Epithelial cell of esophagus (primary cell): ENCODE measurements at regions not wholly inside any gene's neighbourhood (a gene's known extent, or its start where the extent isn't known, plus 50 kb on each side); places are given as distances from the start of the nearest gene placed in this dataset.

ENCODE experiments used
- DNase-seq: peaks from one replicate; pipeline ENCODE4 v3.0.0; 2010; ENCODE audit warnings: low read depth
- H3K4me3 ChIP-seq: 2 replicates; pipeline ENCODE4 v1.5.1; 2011; ENCODE audit warnings: mild to moderate bottlenecking, low read length, control low read depth
- TF ChIP-seq, protein P1 (sequence below): IDR thresholded peaks from 2 replicates; pipeline ENCODE4 v1.5.1; 2011; ENCODE audit warnings: low read depth, mild to moderate bottlenecking, low read length, control low read depth, inconsistent platforms; ENCODE audit not compliant: insufficient read depth; ENCODE audit errors: missing control alignments

DNA sequence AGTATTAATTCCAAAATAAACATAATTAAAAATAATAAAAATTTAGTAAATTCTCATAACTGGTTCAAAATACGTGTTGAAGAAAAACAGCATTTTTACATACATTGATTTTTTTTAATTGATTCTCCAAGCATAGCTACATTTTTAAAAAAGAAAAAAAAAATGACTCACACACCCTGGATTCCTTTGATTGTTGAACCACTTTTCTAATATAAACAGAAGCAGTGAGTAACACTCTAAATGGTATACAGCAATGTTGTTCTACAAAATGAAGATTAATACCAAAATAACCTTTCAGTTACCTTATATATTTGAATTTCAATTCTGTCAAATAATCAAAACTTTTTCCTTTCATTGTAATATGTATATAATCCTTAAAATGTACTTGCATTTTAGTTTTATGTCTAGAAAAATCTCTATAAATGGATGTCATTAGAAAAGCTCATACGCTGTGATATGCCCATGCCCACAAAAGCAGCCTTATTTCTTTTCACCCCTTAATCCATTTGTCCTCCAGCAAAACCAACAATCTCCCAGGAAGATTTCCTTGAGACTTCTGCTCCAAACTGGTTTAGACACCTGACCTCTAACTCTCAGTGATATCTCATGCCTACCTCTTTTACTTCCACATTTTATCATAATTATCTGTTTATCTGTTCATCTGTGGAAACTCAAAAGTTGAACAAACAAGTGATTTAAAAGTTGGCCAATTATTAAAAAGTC is 246.4 kb upstream of the NR5A2 start:
- H3K4me3 ChIP-seq = no peak overlapping the region
- peak; percentile 38 for DNase-seq
- TF ChIP-seq, protein P1, sequence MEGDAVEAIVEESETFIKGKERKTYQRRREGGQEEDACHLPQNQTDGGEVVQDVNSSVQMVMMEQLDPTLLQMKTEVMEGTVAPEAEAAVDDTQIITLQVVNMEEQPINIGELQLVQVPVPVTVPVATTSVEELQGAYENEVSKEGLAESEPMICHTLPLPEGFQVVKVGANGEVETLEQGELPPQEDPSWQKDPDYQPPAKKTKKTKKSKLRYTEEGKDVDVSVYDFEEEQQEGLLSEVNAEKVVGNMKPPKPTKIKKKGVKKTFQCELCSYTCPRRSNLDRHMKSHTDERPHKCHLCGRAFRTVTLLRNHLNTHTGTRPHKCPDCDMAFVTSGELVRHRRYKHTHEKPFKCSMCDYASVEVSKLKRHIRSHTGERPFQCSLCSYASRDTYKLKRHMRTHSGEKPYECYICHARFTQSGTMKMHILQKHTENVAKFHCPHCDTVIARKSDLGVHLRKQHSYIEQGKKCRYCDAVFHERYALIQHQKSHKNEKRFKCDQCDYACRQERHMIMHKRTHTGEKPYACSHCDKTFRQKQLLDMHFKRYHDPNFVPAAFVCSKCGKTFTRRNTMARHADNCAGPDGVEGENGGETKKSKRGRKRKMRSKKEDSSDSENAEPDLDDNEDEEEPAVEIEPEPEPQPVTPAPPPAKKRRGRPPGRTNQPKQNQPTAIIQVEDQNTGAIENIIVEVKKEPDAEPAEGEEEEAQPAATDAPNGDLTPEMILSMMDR = no peak

DNA sequence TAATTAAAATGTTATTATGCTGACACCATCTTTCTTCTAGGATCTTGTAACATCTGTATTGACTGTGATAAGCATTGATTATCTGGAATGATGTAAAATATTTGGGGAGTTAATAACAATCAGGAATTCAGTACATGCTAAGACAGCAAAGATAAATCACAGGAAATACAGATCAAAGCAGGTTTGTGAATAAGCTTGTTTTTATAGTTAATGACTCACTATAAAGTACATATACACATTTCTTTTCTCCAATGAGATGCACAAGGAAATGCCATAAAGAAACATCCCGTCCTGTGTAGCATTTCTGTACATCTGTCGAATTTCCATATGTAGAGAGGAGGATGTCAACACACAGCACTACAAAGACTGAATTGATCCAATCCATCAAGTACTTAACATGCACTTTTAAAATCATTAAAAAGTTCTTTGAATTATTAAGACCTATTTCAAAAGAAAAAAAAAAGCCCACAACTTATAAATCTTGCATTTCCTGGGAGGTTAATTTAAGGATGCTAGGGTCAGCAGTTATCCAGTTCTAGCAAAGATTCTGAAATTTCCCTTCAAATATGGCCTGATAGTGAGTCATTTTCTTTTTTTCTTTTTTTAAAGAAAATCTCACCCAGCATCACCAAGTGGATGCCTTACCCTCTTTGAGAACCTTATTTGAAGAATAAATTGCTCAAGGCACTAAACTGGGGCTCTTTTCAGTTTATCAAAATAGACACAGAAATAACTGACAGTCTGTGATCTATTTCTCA is 243.2 kb upstream of the NR5A2 start:
- H3K4me3 ChIP-seq = no peak overlapping the region
- TF ChIP-seq, protein P1 = no peak
- peak; percentile 67 for DNase-seq

DNA sequence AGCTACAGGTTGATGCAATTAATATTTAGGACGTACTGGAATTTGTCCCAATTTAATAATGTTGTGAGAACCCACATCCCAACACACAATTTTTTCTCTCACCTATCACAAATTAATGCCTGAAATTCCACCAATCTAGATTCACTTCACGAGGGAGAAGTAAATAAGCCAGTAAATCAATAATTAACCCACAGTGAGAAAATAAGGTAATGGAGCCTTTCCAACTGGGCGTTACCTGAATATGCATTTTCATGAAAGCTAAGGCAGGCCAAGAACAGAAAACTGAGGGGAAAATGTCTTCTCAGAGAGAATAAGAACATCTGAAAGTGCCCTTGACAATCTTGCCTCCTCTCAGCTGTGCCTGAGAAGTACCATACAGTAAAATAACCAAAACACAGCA is 240.8 kb upstream of the NR5A2 start:
- DNase-seq = no peak
- TF ChIP-seq, protein P1 = no peak
- H3K4me3 ChIP-seq = no peak overlapping the region

DNA sequence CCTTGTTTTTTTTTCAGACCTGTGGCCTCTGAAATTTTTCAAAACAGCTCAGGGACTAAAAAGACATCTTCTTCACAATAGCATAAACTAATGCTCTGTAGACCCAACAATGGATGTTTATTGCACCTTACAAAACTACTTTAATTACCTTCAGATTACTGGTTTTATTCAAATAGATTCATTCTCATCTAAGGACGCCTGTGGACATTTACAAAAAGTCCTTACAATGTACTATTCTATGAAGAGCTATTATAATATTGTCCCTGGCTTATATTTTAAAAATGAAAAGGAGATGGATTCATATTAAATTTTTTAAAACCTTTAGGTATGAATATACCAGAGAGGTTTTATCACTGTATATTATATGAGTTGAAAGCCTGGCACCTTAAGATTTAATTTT is 238.4 kb upstream of the NR5A2 start:
- DNase-seq = no peak
- no peak overlapping the region for H3K4me3 ChIP-seq
- TF ChIP-seq, protein P1 = no peak

DNA sequence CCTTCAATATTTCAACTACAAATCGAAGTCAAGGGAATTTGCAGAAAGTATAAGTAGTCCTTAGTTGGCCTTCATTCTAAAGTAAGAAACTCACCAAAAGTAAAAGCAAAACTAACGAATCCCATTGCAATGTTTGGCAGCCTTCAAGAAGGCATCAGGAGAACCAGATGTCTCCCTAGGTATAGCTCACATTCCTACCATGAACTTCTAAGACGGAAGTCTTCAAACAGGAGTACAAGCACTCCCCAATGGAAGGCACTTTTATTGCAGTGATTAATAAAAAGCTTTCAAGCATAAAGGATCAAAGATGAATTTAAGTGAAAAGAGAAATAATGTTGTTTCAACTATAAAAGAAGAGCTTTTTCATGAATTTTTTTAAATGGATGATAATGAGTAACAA is 236.0 kb upstream of the NR5A2 start:
- no peak overlapping the region for H3K4me3 ChIP-seq
- no peak for DNase-seq
- TF ChIP-seq, protein P1 = no peak

DNA sequence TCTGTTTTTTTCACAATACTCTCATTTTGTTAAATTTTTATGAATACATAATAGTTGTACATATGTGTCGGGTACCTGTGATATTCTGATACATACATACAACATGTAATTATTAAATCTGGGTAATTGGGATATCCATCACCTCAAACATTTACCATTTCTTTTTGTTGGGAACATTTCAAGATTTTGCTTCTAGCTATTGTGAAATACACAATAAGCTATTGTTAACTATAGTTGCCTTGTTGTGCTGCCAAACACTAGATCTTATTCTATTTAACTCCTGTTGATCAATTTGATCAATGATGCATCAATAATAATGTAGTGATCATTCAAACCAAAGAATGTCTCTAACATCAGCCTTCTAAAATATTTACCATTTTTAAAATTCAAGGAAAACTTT is 234.6 kb upstream of the NR5A2 start:
- TF ChIP-seq, protein P1 = no peak
- no peak for DNase-seq
- no peak overlapping the region for H3K4me3 ChIP-seq
